OCI-LY7 (cell line): ENCODE measurements at regions not wholly inside any gene's neighbourhood (a gene's known extent, or its start where the extent isn't known, plus 50 kb on each side); places are given as distances from the start of the nearest gene placed in this dataset.
A peak's percentile ranks its signal among the peaks of the same experiment; 100 is the strongest.

Source experiments
- BruUV-seq: library from RNA; stranded (reverse); fragments of 400-500 nt; replicated peaks from 2 replicates; lab custom pipeline; 2021; lab: Mats Ljungman, UMichigan
- CTCF ChIA-PET: fragments of 300-600 bp; sonication (Branson Sonifier 250); formaldehyde crosslinking; loops from one replicate; lab custom pipeline; 2022; ENCODE audit warnings: antibody characterized with exemption; ENCODE audit not compliant: unreplicated experiment; lab: Charles Lee
- POLR2A ChIA-PET: fragments of 300-600 bp; sonication (Branson Sonifier 250); formaldehyde crosslinking; loops from one replicate; lab custom pipeline; 2022; ENCODE audit warnings: antibody characterized with exemption; lab: Charles Lee
- DNase-seq: peaks from one replicate; pipeline ENCODE4 v3.0.0-alpha.2; 2015; ENCODE audit warnings: low spot score
- H2AFZ ChIP-seq: fragments of 200-600 bp; sonication (generic), shearing (Covaris generic); 2 replicates; pipeline ENCODE4 v1.6.1; 2014; ENCODE audit warnings: mild to moderate bottlenecking, antibody characterized with exemption, low read length, moderate library complexity
- H3K27ac ChIP-seq: fragments of 200-600 bp; sonication (generic); 2 replicates; pipeline ENCODE4 v1.5.1; 2014; ENCODE audit warnings: mixed run types, low read depth, mild to moderate bottlenecking, moderate library complexity, low read length, inconsistent platforms; ENCODE audit not compliant: poor library complexity, severe bottlenecking
- H3K36me3 ChIP-seq: fragments of 200-600 bp; sonication (generic); 2 replicates; pipeline ENCODE4 v1.6.1; 2014; ENCODE audit warnings: mild to moderate bottlenecking, antibody characterized with exemption, low read length, moderate library complexity, mixed read lengths; ENCODE audit not compliant: insufficient read depth
- H3K4me1 ChIP-seq: fragments of 200-600 bp; sonication (generic); 2 replicates; pipeline ENCODE4 v1.5.1; 2014; ENCODE audit warnings: mild to moderate bottlenecking, low read length; ENCODE audit not compliant: insufficient read depth, poor library complexity, severe bottlenecking
- H3K4me2 ChIP-seq: fragments of 200-600 bp; sonication (generic); 2 replicates; pipeline ENCODE4 v1.6.1; 2014; ENCODE audit warnings: mild to moderate bottlenecking, low read length
- H3K4me3 ChIP-seq: fragments of 200-600 bp; sonication (generic); 2 replicates; pipeline ENCODE4 v1.5.1; 2014; ENCODE audit warnings: mild to moderate bottlenecking, low read depth, low read length; ENCODE audit not compliant: poor library complexity, severe bottlenecking
- H3K79me2 ChIP-seq: fragments of 200-600 bp; sonication (generic); 2 replicates; pipeline ENCODE4 v1.6.1; 2016; ENCODE audit warnings: low read depth, mild to moderate bottlenecking, low read length, moderate library complexity, mixed read lengths; ENCODE audit not compliant: insufficient read depth
- H3K9me2 ChIP-seq: fragments of 200-600 bp; sonication (generic); 2 replicates; pipeline ENCODE4 v1.6.1; 2016; ENCODE audit warnings: mild to moderate bottlenecking, low read length, mixed read lengths; ENCODE audit not compliant: insufficient read depth
- H3K9me3 ChIP-seq: fragments of 200-600 bp; sonication (generic); 2 replicates; pipeline ENCODE4 v1.6.1; 2014; ENCODE audit warnings: mild to moderate bottlenecking, mixed run types, low read length, mixed read lengths
- H4K20me1 ChIP-seq: fragments of 200-600 bp; sonication (generic); 2 replicates; pipeline ENCODE4 v1.6.1; 2014; ENCODE audit warnings: mild to moderate bottlenecking, antibody characterized with exemption, low read length, moderate library complexity, mixed read lengths; ENCODE audit not compliant: insufficient read depth
- EZH2phosphoT487 ChIP-seq: fragments of 200-600 bp; sonication (generic); IDR thresholded peaks from 2 replicates; pipeline ENCODE4 v1.6.1; 2018; ENCODE audit warnings: low read depth, borderline replicate concordance, mild to moderate bottlenecking, mixed run types, antibody characterized with exemption, low read length, moderate library complexity, mixed read lengths
- intact Hi-C: fragments of 100-400 bp; cut with micrococcal nuclease; formaldehyde crosslinking; loops from one replicate; pipeline ENCODE4 v1.10.0; 2022; ENCODE audit not compliant: unreplicated experiment
- TF ChIP-seq, protein P1 (sequence below): fragments of 200-600 bp; sonication (generic); conservative IDR thresholded peaks from 2 replicates; pipeline ENCODE4 v1.5.1; 2014; ENCODE audit warnings: mild to moderate bottlenecking, antibody characterized with exemption, low read length, moderate library complexity, mixed read lengths

DNA sequence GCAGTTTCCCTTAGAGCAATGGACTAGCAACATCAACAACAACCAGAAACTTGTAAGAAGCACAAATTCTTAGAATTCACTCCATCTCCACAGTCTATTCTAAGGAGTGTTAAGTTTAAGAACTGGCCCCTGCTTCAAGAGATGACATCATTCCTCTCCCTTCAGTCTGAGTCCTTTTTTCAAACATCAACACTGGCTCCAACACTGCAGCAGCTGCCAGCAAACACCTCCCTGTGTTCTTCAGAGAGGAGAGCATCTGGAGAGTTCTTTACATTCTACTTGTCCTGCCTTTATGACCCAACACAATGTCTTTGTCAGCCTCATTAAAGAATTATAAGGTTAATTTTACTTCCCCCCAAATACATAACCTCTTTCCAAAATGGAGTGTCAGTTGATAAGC lies 122.3 kb downstream of the HNMT start:
- Histone ChIP-seq H3K4me2 (no peak overlapping the region), H2AFZ (no peak overlapping the region), H3K4me1 (no peaks in the 10 kb centered on the region), H3K4me3 (no peak overlapping the region), H3K36me3 (no peaks in the 10 kb centered on the region), H3K27ac (no peak overlapping the region), H3K9me3 (no peaks in the 10 kb centered on the region), H3K9me2 (no peaks in the 10 kb centered on the region), H3K79me2 (no peaks in the 10 kb centered on the region), H4K20me1 (no peaks in the 10 kb centered on the region)
- ChIA-PET CTCF (no interaction called here), POLR2A (no interaction called here)
- no peak for DNase-seq
- TF ChIP-seq, protein P1, sequence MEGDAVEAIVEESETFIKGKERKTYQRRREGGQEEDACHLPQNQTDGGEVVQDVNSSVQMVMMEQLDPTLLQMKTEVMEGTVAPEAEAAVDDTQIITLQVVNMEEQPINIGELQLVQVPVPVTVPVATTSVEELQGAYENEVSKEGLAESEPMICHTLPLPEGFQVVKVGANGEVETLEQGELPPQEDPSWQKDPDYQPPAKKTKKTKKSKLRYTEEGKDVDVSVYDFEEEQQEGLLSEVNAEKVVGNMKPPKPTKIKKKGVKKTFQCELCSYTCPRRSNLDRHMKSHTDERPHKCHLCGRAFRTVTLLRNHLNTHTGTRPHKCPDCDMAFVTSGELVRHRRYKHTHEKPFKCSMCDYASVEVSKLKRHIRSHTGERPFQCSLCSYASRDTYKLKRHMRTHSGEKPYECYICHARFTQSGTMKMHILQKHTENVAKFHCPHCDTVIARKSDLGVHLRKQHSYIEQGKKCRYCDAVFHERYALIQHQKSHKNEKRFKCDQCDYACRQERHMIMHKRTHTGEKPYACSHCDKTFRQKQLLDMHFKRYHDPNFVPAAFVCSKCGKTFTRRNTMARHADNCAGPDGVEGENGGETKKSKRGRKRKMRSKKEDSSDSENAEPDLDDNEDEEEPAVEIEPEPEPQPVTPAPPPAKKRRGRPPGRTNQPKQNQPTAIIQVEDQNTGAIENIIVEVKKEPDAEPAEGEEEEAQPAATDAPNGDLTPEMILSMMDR = no peak
- no peak for TF ChIP-seq EZH2phosphoT487
- intact Hi-C loops = no loop called here
- no TSS peak for BruUV-seq

DNA sequence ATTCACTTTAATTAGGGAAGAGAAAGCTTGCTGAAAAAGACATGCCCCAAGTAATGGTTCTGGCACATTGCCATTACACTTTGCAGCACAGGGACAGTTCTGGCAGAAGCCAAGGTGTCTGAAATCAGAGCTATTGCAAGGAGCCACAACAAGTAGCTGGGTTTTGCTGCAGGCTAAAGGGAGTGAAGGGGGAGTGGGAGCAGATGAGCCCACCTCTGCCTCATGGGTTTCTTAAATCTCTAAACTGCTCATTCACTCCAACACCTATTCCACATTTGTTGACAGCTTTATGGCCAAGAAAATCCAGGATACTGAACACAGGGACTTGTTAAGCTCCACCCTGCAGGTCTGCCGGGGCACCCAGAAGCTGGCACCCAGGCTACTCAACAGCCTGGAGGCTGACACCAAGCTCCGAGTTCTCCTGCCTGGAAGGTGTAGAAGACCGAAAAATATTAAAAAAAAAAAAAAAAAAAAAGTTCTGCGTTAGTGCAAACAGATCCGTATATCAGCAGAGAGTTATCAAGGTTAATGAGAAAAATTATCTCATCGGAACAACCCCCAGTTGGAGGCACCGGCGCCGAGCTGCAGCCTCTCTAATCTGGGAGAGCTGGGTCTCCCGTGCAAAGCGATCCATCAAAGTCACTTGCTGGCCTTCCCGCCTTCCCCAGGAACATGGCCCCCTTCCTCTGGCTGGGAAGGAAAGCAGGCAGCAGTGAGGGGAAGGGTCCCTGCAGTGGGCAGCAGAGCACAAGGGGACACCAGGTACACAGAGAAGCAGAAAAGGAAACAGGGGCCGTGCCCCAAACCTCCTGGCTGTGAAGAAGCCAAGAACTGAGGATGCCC lies 123.7 kb downstream of the HNMT start:
- Histone ChIP-seq H3K79me2 (no peaks in the 10 kb centered on the region), H3K9me3 (no peaks in the 10 kb centered on the region), H3K4me1 (no peaks in the 10 kb centered on the region), H3K27ac (no peak overlapping the region), H3K4me3 (no peak overlapping the region), H3K36me3 (no peaks in the 10 kb centered on the region), H3K4me2 (no peak overlapping the region), H4K20me1 (no peaks in the 10 kb centered on the region), H2AFZ (no peak overlapping the region), H3K9me2 (no peaks in the 10 kb centered on the region)
- ChIA-PET POLR2A (interaction anchor here (0.7 kb wide), 2 partner anchors 48 to 520 kb away, joined by 4 to 6 read pairs; no protein-coding TSS in a partner anchor), CTCF (no interaction called here)
- no peak for TF ChIP-seq EZH2phosphoT487
- TF ChIP-seq, protein P1 = no peak
- no TSS peak for BruUV-seq
- no peak for DNase-seq
- intact Hi-C loops = no loop called here

DNA sequence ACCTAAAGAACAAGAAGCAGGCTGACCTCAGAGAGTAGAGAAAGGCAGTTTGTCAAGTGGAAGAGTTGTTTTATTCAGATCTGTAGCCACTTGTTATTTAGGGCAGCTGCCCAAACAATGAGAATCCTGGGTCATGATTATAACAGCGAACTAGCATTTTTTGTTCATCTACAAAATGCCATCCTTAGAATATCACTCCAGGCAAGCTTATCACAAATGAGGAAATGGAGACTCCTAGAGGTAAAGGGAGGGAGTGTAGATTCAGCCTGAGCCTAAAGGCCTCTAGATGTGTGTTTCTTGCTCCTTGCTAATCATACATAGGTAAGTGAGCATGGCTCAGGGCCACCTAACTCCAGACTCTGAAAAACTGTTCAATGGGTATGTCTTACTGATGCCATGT lies 126.1 kb downstream of the HNMT start:
- no peaks in the 10 kb centered on the region for H3K79me2 ChIP-seq
- POLR2A ChIA-PET = interaction anchor here (1.0 kb wide), 1 partner anchor 10 kb away, joined by 3 read pairs; no protein-coding TSS in a partner anchor
- H3K36me3 ChIP-seq = no peaks in the 10 kb centered on the region
- BruUV-seq = no TSS peak
- H2AFZ ChIP-seq = no peak overlapping the region
- H3K27ac ChIP-seq = no peak overlapping the region
- no peaks in the 10 kb centered on the region for H3K9me2 ChIP-seq
- H3K9me3 ChIP-seq = no peaks in the 10 kb centered on the region
- no peaks in the 10 kb centered on the region for H3K4me1 ChIP-seq
- peak; percentile 4 for DNase-seq
- intact Hi-C loops = no loop called here
- H3K4me2 ChIP-seq = no peak overlapping the region
- no peak overlapping the region for H3K4me3 ChIP-seq
- CTCF ChIA-PET = no interaction called here
- H4K20me1 ChIP-seq = no peaks in the 10 kb centered on the region
- TF ChIP-seq EZH2phosphoT487 = no peak
- TF ChIP-seq, protein P1 = peak; percentile 65
